Dedifferentiated amniotic fluid mesenchymal stem cell (primary cell): ENCODE measurements at regions not wholly inside any gene's neighbourhood (a gene's known extent, or its start where the extent isn't known, plus 50 kb on each side); places are given as distances from the start of the nearest gene placed in this dataset.
"Not testable (repeated sequence)": the region's sequence is repeated elsewhere in the genome, so short reads cannot be mapped to it uniquely, and the experiment has no call there.

ENCODE experiments used
- DNase-seq: peaks from one replicate; pipeline ENCODE4 v3.0.0-alpha.2; 2016; ENCODE audit errors: extremely low spot score

- not testable (repeated sequence) for DNase-seq
Measured at GRCh38 chr3:156048483-156048882, 71.9 kb upstream of the KCNAB1 start.

- DNase-seq, result no peak
Measured at GRCh38 chr3:156050918-156051317, 69.5 kb upstream of the KCNAB1 start.

- DNase-seq, result no peak
Measured at GRCh38 chr3:156051651-156052050, 68.7 kb upstream of the KCNAB1 start.

GRCh38 chr3:156052115-156052514, 68.3 kb upstream of the KCNAB1 start:
- no peak for DNase-seq

GRCh38 chr3:156059950-156060501, 60.4 kb upstream of the KCNAB1 start:
- no peak for DNase-seq

GRCh38 chr3:156068151-156068550, 52.2 kb upstream of the KCNAB1 start:
- not testable (repeated sequence) for DNase-seq

GRCh38 chr3:156070028-156070427, 50.4 kb upstream of the KCNAB1 start:
- no peak for DNase-seq
